GM13976 (cell line): ENCODE measurements at regions not wholly inside any gene's neighbourhood (a gene's known extent, or its start where the extent isn't known, plus 50 kb on each side); places are given as distances from the start of the nearest gene placed in this dataset.

Experiments used
- DNase-seq: peaks from one replicate; pipeline ENCODE4 v3.0.0; 2012; ENCODE audit warnings: low spot score
- in situ Hi-C: fragments of 300-500 bp; cut with MboI; formaldehyde crosslinking; loops from one replicate; pipeline ENCODE4 v1.12.0; 2022; ENCODE audit warnings: low sequenced_read_pairs, mixed read lengths, inconsistent platforms; ENCODE audit not compliant: unreplicated experiment
- TF ChIP-seq, protein P1 (sequence below): IDR thresholded peaks from 2 replicates; pipeline ENCODE4 v1.5.1; 2012; ENCODE audit warnings: borderline replicate concordance, mild to moderate bottlenecking; ENCODE audit not compliant: insufficient read depth; ENCODE audit errors: extremely low read depth, missing control alignments, control extremely low read depth

DNA sequence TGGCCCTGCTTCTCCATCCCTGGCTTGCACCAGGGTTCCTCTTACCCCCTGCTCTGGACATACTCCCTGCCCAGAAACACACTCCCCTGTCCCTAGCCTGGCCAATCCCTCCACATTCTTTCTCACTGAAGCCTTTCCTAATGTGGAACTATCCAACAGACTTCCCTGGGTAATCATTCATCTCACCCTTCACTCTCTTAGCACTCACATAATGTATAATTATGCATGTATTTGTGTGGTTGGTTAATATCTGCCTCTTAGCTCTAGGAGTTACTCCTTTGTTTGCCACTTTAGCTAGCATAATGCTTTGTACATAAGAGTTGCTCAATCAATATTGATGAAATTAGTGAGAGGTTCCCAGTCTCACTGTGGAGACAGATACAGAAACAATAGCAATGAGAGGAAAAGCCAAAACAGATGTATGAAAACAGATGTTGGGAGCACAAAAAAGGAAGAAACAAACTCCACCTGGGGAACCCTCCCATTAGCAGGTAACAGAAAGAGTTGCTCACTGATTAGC lies 76.9 kb upstream of the WARS2 start:
- in situ Hi-C loops: no loop called here
- TF ChIP-seq, protein P1, sequence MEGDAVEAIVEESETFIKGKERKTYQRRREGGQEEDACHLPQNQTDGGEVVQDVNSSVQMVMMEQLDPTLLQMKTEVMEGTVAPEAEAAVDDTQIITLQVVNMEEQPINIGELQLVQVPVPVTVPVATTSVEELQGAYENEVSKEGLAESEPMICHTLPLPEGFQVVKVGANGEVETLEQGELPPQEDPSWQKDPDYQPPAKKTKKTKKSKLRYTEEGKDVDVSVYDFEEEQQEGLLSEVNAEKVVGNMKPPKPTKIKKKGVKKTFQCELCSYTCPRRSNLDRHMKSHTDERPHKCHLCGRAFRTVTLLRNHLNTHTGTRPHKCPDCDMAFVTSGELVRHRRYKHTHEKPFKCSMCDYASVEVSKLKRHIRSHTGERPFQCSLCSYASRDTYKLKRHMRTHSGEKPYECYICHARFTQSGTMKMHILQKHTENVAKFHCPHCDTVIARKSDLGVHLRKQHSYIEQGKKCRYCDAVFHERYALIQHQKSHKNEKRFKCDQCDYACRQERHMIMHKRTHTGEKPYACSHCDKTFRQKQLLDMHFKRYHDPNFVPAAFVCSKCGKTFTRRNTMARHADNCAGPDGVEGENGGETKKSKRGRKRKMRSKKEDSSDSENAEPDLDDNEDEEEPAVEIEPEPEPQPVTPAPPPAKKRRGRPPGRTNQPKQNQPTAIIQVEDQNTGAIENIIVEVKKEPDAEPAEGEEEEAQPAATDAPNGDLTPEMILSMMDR: no peak
- no peak for DNase-seq

DNA sequence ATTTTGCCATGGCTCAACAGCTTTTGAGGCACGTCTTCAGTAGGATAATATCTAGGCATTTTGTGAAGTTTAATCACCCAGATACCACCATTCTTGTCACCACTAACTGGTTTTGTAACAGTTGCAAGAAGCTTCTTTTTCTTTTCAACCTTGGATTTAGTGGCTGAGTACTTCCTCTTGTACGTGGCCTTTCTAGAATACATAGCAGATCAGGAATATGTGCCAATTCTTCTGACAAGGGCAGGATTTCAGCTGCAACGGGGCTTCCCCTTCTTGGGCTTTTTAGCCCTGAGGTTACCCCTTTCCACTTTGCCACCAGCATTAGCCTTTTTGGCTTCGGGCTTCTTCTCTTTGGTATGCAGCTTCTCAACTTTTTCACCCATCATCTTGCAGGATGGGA lies 79.3 kb upstream of the WARS2 start:
- TF ChIP-seq, protein P1: no peak
- in situ Hi-C loops: no loop called here
- DNase-seq: no peak

DNA sequence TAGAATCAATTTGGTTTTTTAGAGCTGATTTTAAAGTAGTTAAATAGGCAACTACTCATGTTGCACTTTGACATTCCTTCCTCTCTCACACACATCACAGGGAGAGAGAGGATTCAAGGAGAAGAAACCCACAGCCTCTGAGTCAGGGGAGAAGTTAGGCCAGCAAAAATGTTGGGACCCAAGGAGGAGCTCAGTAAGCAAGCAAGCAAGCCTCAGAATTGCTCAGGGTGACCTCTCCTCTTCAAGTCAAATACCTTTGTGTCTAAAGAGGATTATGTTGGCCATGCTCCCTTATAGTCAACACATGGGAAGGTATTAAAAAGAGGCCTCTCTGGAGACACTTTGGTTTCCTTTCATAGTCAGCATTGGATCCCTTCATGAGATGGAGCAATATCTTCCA lies 80.5 kb upstream of the WARS2 start:
- in situ Hi-C loops: no loop called here
- TF ChIP-seq, protein P1: no peak
- DNase-seq: no peak

DNA sequence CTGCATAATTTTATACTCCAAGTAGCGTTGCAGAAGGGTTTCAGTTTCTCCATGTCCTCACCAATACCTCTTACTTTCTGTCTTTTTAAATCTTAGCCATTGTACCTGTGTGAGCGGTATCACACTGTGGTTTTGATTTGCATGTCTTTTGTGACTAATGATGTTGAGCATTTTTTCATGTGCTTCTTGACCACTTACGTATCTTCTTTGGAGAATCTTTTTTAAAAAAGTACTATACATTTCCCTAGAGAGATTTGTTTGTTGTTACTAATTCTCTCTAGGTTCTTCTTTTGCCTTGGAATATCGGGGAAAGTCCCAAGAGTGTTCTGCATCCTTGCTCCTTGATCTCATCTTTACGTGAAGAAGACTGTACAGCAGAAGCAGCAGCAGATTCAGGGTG lies 81.8 kb upstream of the WARS2 start:
- in situ Hi-C loops: no loop called here
- TF ChIP-seq, protein P1: no peak

GRCh38 chr1:119225265-119225664 lies 84.8 kb upstream of the WARS2 start:
- in situ Hi-C loops: no loop called here
- DNase-seq: no peak
- TF ChIP-seq, protein P1: no peak

More for the DNA sequence above, 81.8 kb upstream of the WARS2 start:
- DNase-seq: no peak

DNA sequence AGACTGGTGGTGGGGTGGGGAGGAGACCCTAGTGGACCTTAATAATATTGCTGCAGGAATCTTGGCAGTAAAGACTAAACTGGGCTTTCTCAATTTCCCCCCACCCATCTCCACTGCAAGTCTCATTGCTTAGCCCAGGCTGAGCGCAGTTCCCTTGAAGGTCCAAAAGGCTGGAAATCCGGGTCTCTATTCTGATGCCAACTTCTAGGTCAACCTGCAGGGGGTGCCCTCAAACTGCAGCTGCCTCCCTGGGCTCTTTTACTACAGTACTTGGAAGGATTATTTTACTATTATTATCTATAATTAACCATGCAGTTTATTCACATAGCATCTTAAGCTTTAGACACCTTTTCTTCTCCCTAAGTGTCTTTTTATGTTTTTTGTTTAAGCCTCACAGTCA lies 85.4 kb upstream of the WARS2 start:
- no peak for DNase-seq
- in situ Hi-C loops: no loop called here
- TF ChIP-seq, protein P1: peak; percentile 14

DNA sequence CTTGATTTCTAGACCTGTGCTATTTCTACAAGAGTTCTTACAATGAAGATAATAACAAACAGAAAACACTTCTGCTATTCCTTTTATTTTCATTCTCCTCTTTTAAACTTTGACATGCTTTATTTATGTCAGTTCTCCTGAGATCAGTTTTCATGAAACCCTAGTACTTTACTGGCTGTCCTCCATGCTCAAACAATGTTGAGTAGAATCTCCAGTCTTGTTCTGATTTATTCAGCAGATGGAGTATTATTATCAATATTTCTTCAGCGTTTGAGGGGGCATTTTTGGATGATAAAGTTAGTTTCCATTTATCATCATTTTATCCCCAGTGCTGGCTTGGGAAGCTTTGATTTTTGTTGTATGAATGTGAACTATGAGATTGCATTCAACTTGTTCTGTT lies 85.9 kb upstream of the WARS2 start:
- TF ChIP-seq, protein P1: no peak
- DNase-seq: no peak
- in situ Hi-C loops: no loop called here
